ENCODE measurements at regions not wholly inside any gene's neighbourhood (a gene's known extent, or its start where the extent isn't known, plus 50 kb on each side); places are given as distances from the start of the nearest gene placed in this dataset.

DNA sequence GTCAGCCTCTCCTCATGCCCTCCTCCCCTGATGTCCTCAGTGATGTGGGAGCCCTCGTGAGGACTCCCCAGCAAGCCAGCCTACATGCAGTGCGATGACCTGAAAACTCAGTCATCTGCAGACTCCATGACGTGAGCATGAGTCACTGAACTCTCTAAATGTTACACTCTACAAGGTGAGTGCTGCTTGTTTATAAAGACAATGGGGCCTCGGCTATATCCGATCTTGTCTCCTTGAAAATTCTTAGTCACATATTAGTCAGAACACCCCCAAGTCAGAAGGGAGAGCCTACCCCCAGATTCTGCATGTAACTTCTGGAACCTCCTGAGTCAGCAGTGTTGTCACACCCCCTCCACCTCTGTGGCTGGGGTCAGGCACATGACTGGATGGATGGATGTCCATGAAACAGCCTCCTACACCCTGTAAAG, 673.8 kb downstream of the INHBA start:
- TF ChIP-seq POLR2AphosphoS5 (IDR thresholded peaks at IDR 0.05), result no peak
- TF ChIP-seq, protein P1, sequence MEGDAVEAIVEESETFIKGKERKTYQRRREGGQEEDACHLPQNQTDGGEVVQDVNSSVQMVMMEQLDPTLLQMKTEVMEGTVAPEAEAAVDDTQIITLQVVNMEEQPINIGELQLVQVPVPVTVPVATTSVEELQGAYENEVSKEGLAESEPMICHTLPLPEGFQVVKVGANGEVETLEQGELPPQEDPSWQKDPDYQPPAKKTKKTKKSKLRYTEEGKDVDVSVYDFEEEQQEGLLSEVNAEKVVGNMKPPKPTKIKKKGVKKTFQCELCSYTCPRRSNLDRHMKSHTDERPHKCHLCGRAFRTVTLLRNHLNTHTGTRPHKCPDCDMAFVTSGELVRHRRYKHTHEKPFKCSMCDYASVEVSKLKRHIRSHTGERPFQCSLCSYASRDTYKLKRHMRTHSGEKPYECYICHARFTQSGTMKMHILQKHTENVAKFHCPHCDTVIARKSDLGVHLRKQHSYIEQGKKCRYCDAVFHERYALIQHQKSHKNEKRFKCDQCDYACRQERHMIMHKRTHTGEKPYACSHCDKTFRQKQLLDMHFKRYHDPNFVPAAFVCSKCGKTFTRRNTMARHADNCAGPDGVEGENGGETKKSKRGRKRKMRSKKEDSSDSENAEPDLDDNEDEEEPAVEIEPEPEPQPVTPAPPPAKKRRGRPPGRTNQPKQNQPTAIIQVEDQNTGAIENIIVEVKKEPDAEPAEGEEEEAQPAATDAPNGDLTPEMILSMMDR (IDR thresholded peaks at IDR 0.05 in 8 of 11, conservative IDR thresholded peaks at IDR 0.05 in 3 of 11), result no peak
- TF ChIP-seq POLR2A (IDR thresholded peaks at IDR 0.05), result no peak
